NCI-H82 treated with DMSO at 0.1 percent for 48 hours (cell line): ENCODE measurements at regions not wholly inside any gene's neighbourhood (a gene's known extent, or its start where the extent isn't known, plus 50 kb on each side); places are given as distances from the start of the nearest gene placed in this dataset.
"Not testable (repeated sequence)": the region's sequence is repeated elsewhere in the genome, so short reads cannot be mapped to it uniquely, and the experiment has no call there.

Experiments
- DNase-seq: peaks from one replicate; lab custom pipeline; 2025; ENCODE audit not compliant: unreplicated experiment; lab: John Stamatoyannopoulos, UW

DNA sequence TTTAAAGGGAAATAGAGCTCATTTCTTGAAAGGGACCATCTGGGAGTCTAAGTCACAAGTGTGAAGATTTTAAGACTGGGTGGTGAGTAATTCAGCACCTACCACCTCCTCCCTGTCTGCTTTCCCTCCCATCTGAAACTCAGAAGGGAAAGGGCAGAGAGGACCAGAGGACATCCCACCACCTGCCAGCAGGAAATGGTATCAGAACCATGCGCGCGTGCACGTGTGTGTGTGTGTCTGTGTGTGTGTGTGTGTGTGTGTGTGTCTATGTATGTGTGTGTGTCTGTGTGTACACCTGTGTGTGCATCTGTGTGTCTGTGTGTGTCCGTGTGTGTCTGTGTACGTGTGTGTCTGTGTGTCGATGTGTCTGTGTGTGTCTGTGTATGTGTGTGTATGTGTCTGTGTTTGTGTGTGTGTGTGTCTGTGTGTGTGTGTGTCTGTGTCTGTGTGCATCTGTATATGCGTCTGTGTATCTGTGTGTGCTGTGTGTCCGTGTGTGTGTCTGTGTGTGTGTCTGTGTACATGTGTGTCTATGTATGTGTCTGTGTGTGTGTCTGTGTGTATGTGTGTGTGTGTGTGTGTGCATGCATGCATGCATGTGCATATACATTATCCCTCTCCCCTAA is 76.8 kb downstream of the ZFP36L2 start:
- no peak for DNase-seq

DNA sequence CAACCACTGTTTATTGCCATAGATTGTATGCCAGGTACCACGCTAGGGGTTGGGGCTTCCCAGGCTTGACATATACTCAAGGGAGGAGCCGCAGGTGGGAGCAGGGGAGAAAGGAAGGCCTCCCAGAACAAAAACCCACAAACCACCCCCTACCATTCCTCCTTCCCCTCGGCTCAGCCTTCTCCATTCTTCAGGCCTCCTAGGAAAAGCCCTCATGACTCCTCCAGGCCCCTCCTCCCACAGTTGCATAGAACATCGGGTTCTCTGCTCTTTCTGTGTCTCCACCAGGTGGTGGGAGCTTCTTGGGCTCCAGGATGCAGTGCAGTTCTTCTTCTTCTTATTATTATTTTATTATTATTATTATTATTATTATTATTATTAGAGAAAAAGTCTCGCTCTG is 80.3 kb downstream of the ZFP36L2 start:
- no peak for DNase-seq

DNA sequence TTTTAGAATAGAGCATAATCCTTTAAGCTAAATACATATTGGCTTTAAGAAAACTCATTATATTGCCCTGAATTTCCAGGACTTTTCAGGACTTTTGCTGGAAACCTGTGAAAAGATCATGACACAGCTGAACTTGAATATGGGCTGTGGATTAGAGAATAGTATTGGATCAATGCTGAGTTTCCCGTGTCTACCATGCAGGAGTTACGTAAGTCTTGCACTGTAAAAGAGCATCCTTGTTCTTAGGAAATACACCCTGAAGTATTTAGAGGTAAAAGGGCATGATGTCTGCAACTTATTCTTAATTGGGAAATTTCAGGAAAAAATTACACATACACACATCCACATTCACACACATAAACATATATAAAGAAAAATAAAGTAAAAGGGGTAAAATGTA is 82.1 kb downstream of the ZFP36L2 start:
- DNase-seq, result no peak

DNA sequence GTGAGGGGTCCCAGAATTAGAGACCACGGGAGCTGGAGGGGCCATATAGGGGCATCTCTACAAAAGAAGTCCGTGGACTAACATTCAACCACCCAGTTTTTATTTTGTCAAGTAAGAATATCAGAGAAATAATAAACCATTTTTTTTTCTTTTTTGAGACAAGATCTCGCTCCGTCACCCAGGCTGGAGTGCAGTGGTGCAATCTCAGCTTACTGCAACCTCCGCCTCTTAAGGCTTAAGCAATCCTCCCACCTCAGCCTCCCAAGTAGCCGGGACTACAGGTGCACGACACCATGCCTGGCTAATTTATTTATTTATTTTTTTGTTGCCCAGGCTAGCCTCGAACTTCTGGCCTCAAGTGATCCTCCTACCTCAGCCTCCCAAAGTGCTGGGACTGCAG is 82.7 kb downstream of the ZFP36L2 start:
- no peak for DNase-seq

DNA sequence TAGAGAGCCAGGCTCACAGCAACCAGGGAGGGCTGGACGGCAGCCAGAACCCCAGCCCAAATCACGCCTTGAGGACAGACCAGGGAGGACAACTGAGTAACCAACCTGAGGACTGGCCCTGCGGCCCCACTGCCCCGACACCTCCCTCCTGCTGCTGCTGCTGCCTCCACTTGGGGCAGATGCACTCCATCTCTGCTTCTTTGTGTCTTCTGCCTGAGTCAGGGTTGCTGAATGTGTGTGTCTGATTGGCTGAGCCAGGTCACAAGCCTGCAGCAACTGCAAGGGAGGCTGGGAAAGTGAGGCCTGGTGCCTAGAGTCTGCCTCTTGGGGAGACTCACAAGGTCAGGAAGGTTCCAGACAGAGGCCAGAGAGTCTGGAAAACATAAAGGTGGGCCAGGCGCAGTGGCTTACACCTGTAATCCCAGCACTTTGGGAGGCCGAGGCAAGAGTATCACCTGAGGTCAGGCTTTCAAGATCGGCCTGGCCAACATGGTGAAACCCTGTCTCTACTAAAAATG is 83.4 kb downstream of the ZFP36L2 start:
- no peak for DNase-seq

DNA sequence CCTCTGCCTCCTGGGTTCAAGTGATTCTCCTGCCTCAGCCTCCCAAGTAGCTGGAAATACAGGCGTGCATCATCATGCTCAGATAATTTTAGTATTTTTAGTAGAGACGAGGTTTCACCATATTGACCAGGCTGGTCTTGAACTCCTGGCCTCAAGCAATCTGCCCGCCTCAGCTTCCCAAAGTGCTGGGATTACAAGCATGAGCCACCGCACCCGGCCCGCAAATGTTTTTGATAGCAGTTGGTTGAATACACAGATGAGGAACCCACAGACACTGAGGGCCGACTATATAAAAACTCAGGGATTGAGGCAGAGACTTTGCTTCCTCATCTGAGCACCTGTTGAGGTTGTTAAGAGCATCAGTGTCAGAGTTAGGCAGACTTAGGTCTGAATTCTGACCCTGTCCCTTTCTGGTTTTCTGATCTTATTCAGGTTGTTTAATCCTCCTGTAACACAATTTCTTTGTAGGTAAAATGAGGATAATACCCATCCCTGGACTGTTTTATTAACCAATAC is 84.7 kb downstream of the ZFP36L2 start:
- not testable (repeated sequence) for DNase-seq

DNA sequence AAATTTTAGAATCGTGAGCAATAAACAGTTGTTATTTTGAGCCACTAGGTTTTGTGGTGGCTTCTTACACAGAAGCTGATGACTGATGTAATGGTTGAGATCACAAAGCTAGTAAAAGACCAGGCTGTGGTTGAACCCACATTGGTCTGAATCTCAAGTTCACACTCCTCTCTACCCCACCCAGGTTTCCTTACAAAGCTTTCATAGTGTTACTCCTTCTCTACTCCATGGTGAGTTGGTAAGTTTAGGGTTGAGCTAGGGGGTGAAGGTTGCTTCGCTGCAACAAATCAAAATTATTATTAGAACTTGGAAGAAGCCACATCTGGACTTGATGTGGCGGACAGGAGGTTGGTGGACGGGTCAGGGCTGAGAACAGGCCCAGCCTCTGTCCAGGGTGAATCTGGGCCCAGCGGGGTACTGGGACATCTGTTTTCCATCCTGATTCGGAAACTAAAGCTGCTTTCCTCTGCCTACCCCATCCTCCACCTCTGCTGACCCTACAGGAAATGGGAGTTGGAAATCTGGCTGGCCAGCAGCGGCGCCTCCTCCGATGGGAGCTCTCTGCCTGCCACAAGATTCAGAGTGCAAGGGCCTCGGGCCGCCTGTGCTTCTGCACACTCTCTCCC is 86.3 kb downstream of the ZFP36L2 start:
- DNase-seq, result no peak

DNA sequence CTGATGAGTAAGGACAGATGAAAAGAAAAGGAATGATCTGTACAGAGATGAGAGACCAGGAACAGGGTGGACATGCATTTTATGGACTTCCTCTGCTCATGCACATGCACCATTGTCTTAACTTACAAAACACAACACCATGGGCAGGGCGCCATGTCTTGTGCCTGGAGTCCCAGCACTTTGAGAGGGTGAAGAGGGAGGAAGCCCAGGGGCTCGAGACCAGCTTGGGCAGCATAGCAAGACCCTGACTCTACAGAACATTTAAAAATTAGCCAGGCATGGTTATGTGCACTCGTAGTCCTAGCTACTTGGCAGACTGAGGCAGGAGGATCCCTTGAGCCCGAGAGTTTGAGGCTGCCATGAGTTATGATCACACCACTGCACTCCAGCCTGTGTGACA is 86.9 kb downstream of the ZFP36L2 start:
- no peak for DNase-seq

DNA sequence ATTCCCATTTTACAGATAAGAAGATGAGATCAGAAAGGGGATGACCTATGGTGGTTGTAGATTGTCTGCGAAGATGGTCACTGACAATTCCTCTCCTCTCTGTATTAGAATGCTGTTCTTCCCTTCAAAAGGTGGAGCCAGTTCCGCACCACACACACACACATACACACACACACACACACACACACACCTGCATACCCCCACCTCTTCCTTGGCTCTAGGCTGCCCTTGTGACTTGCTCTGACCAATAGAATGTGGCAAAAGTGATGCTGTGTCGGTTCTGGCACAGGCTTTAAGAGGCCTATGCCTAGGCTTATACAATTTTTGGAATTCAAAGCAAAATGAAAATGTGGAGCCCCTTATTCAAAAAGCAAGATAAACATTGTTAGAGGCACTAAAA is 88.0 kb downstream of the ZFP36L2 start:
- no peak for DNase-seq

DNA sequence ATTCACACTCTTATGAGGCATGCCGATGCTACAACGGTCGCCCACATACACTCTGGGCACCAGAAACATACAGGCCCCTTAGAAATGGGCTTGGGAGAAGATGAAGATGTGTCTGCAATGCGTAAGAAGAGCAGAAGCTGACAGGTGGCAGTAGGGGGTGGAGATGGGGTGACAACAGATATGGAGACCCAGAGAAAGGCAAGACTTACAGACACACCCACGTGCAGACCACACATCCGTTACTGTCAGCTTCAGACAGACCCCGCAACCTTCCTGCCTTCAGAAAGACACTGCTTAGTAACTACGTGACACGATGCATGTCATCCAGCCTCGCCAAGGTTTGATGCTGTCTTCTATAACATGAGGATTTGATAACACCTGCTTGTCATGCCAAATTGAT is 89.5 kb downstream of the ZFP36L2 start:
- no peak for DNase-seq

DNA sequence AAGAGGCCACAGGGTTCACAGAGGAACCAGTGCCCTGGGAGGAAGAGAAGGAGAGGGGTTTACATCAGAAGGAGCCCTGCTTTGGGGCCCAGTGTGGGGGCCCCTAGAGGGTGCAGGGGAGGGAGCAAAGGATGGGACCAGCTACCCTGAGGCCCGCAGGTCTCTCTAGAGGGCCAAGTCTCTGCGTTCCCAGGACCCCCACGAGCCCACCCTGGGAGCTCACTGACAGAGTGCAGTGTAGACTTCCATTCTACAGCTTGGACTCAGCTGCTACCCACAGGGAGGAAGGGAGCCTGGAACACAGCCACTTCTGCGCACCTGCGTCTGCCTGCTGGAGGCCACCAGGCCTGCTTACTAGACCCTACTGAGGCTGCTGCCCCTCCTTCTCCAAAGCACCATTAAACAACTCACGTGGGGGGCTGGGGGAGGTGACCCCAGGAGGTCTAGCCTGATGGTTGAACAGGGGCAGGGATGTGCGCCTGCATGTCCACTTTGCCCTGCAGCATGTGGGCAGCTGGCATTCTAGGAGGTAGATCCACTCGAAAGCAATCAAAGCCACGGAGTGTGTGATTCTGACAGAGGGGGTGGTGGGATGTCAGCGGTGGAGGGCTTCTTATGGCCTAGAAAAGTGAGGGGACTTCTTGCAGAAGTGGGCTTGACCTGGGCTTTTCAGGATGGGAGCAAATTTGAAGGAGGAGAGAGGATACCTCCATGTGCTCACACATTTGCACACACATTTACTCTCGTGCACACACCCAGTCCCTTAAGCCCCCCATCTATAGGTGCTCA is 90.2 kb downstream of the ZFP36L2 start:
- DNase-seq, result no peak

DNA sequence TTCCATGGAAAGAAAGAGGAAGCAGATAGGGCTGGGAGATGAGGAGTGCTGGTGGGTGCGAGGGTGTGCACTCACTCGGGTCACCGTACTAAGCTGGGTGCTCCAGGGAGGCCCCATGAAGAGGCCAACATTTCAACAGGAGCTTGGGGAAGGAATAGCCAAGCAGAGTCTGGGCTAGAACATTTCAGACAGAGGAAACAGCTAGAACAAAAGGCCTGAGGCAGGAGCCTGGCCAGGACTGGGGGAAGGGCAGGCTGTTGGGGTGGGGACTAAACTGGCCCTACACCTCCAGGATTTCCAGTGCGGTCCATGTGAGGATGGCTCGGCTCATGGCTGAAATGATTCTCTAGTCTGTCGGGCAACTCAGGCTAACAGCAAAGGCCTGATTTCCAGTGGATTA is 90.8 kb downstream of the ZFP36L2 start:
- no peak for DNase-seq

DNA sequence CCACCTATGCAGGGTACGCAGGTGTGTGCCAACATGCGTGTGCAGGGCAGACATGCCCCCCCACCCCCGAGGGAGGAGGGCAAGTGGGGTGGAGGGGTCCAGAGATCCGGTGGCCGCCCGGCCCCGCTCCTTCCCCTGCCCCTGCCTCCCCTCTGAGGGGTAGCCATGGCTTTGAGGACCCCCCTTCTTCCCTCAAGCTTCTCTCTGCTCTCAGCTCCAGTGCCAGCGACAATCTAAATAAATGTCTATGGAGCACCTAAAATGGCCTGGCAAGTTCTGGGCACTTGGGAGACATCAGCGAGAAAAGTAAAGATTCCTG is 91.9 kb downstream of the ZFP36L2 start:
- no peak for DNase-seq

DNA sequence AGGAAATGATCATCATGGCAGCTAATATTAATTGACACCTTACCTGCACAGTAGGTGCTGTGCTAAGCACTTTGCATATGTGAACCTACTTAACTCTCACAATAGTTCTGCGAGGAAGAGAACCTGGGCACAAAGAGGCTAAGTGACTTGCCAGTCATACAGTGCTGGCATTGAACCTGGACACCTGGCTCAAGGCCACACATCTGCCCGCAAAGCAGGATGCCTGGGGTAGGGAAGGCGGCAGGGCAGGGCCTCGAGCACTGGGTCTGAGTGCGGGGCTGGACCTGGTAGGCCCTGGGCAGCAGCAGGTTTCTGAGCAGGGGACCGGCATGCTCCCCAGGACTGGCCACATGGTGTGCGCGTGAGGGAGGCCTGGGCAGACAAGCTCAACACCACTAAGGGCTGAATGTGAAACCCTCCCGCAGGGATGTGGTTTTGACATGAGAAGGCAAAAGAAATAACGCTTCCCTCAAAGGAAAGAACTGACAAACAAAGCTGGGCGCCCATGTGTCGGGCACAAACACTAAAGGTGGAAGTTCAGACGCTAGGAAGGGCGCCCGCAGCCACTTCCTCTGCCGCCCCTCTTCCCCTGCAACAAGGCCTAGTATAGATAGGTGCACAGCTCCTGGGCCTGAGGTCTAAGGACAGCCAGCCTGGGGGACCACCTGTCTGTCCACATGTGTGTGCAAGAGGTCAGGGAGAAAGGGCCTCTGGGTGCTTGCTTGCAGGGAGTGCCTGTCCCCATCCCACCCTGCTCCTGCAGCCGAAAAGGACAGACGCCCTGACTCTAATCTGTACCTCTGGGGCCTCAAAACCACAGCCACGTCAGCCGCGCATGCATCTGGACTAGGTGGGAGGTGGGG is 92.5 kb downstream of the ZFP36L2 start:
- DNase-seq, result no peak

DNA sequence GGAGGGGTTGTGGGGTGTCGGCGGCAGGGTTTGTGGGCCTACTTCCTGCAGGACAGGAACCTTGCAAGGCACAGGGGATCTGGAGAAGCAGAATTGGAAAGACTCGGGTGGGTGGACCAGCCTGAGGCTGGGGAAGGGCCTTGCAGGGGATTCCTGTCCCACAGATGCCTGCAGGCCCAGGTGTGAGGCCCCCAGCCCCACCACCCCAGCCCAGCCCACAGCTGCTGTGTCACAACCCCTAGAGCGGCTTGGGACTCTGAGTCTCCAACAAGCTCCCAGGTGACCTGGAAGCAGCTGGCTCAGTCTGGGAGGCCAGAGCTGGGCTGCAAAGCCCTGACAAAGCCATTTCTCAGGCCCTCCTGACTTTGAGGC is 93.1 kb downstream of the ZFP36L2 start:
- DNase-seq, result no peak

DNA sequence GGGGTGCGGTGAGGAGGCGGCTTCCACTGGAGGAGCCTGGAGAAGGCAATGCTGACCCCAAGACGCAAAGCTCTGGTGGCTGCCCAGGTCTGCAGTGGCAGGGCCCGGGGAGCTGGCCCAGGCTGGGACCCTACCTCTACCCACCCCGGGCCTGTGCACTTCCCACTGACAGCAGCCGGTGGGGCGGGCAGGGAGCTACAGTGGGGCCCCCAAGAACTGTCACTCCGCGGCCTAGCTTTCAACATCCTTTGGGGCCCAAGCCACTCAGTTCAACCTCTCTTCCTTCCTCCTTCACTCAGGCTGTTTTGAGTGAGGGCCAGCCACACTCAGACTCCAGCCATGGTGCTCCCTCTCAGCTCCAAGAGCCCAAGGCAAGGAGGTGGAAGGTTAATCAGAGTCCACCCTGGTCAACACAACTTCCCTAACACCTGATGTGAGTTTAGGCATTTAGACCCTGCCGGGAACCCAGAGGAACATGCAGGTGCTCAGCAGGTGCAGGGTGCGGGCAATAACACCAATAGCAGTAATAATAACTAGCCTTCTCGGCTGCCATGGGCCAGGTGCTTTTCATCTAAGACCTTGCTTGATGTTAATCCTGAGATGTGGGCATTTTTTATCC is 93.6 kb downstream of the ZFP36L2 start:
- DNase-seq, result no peak

DNA sequence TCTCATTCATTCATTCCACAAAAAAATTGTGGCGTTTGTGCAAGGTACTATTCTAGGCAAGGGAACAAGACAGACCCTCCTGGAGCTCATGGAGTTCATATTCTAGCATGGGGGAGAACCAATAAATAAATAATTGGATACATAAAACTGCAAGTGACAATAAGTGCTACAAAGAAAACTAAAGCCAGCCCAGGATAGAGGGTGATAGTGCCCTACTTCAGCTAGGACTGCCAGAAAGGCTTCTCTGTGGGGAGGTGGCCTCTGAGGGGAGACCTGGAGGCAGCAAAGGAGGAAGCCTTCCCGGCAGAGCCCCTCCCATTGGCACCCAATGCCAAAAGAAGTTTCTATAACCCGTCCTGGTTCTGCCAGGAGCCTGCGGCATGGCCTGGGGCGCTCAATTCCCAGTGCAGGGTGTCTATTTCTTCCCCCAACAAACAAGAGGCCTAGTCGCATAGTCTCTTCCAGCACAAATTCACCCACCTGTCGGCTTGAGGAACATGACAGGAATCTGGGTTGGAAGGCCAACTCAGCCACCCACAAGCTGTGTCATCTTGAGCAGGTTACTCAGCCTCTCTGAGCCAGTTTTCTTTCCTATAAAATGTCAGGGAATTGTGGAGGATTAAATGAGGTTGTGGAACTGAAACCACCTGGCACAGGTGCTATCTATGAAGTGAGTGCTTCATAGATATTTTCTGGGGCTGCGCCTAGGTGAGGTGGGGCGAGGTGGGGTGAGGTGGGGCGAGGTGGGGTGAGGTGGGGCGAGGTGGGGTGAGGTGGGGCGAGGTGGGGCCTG is 94.3 kb downstream of the ZFP36L2 start:
- no peak for DNase-seq

DNA sequence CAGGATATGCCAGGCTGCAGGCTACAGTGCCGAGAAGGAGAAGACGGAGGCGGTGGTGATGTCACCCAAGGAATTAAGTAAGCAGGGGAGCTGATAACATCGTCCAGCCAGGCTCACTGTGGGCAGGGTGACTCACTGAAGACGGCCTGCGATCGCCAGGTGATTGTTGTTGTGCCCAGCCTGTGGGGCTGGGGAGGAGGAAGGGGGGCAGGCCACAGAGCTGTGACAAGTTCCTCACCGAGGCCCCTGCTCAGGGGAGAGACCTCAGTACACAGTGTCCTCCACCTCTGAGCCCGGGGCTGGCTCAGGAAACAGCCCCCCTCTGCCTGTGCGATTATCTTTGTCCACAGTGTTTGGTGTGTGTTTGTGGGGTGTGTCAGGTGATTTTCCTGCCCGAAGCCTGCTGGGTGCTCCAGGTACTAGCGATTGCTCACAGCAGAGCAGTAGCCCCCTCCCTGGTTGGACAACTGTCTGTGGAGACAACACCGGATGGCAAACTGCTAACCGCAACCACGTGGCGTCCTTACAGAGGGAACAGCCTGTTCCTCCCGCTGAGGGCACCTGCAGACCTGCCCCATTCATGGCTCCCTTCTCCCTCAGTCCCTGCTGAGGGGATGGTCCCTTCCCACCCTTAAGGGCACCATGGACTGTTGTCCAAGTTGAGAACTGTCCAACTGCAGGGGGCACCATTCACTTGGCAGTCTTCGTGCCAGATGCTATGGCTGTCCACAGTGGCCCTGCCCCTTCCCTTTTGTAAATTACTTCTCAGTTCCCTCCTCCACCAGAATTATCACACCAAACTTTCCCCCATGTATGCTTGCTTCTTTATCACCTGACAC is 95.1 kb downstream of the ZFP36L2 start:
- DNase-seq, result no peak

DNA sequence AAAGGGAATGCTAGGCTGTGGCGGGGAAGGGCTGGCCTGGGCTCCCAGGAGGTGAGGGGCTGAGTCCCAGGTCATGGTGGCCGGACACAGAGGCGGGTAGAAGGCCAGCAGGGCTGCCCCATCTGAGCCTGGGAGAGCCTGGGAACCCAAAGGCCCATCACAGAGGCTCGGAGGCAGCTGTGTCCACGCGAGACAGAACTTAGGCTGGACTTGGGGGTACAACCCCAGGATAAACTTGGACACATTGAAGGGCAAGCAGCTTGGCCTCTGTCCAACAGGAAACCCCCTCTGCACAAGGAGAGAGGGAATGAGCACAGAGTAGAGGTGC is 95.9 kb downstream of the ZFP36L2 start:
- DNase-seq, result no peak
